HPDE6-E6E7 (cell line): ENCODE measurements at regions not wholly inside any gene's neighbourhood (a gene's known extent, or its start where the extent isn't known, plus 50 kb on each side); places are given as distances from the start of the nearest gene placed in this dataset.
A peak's percentile ranks its signal among the peaks of the same experiment; 100 is the strongest.
"Not testable (repeated sequence)": the region's sequence is repeated elsewhere in the genome, so short reads cannot be mapped to it uniquely, and the experiment has no call there.

Experiments
- DNase-seq: peaks from one replicate; pipeline ENCODE4 v3.0.0; 2011; ENCODE audit warnings: missing footprints; ENCODE audit errors: extremely low spot score

- DNase-seq: no peak
Measured at GRCh38 chr15:53129121-53129904, 339.2 kb upstream of the ONECUT1 start.

- DNase-seq: no peak
Measured at GRCh38 chr15:53128652-53129051, 338.5 kb upstream of the ONECUT1 start.

GRCh38 chr15:53126144-53126543 is 336.0 kb upstream of the ONECUT1 start:
- DNase-seq: no peak

GRCh38 chr15:53122818-53123217 is 332.7 kb upstream of the ONECUT1 start:
- DNase-seq: no peak

- DNase-seq: not testable (repeated sequence)
Measured at GRCh38 chr15:53116915-53117314, 326.8 kb upstream of the ONECUT1 start.

GRCh38 chr15:53116169-53116568 is 326.0 kb upstream of the ONECUT1 start:
- no peak for DNase-seq

GRCh38 chr15:53115563-53115962 is 325.4 kb upstream of the ONECUT1 start:
- DNase-seq: no peak

- DNase-seq: no peak
Measured at GRCh38 chr15:53114960-53115359, 324.8 kb upstream of the ONECUT1 start.

GRCh38 chr15:53110999-53111398 is 320.9 kb upstream of the ONECUT1 start:
- no peak for DNase-seq

GRCh38 chr15:53108319-53108718 is 318.2 kb upstream of the ONECUT1 start:
- DNase-seq: no peak

GRCh38 chr15:53107855-53108254 is 317.7 kb upstream of the ONECUT1 start:
- DNase-seq: no peak

- no peak for DNase-seq
Measured at GRCh38 chr15:53106505-53107286, 316.6 kb upstream of the ONECUT1 start.

GRCh38 chr15:53102483-53102882 is 312.3 kb upstream of the ONECUT1 start:
- no peak for DNase-seq

- no peak for DNase-seq
Measured at GRCh38 chr15:53080484-53080883, 290.3 kb upstream of the ONECUT1 start.

- no peak for DNase-seq
Measured at GRCh38 chr15:53074221-53074620, 284.1 kb upstream of the ONECUT1 start.

GRCh38 chr15:53072077-53072476 is 281.9 kb upstream of the ONECUT1 start:
- DNase-seq: peak; percentile 27

- DNase-seq: no peak
Measured at GRCh38 chr15:53068636-53069035, 278.5 kb upstream of the ONECUT1 start.

GRCh38 chr15:53059273-53060043 is 269.3 kb upstream of the ONECUT1 start:
- DNase-seq: no peak

- no peak for DNase-seq
Measured at GRCh38 chr15:53046153-53046790, 256.1 kb upstream of the ONECUT1 start.

GRCh38 chr15:53038655-53038941 is 248.5 kb upstream of the ONECUT1 start:
- DNase-seq: no peak

- no peak for DNase-seq
Measured at GRCh38 chr15:53037904-53038654, 247.9 kb upstream of the ONECUT1 start.
